Suprapubic skin (tissue), 4 donors: ENCODE measurements at regions not wholly inside any gene's neighbourhood (a gene's known extent, or its start where the extent isn't known, plus 50 kb on each side); places are given as distances from the start of the nearest gene placed in this dataset.

Experiments
- CTCF ChIP-seq, 2 donors: fragments of 200-600 bp in 1 of 2; fragments of 450-650 bp in 1 of 2; sonication (generic) in 1 of 2; IDR thresholded peaks; one replicate each; pipeline ENCODE4 v1.5.1; 2016 to 2019; ENCODE audit warnings: antibody characterized with exemption in 2 of 2, mild to moderate bottlenecking in 1 of 2, moderate library complexity in 1 of 2
- EP300 ChIP-seq: sonication (generic); formaldehyde crosslinking; IDR thresholded peaks from one replicate; pipeline ENCODE4 v1.6.1; 2017; ENCODE audit warnings: antibody characterized with exemption
- POLR2A ChIP-seq, 2 donors: fragments of 450-650 bp; IDR thresholded peaks; one replicate each; pipeline ENCODE4 v1.6.1; 2017; ENCODE audit warnings: antibody characterized with exemption in 2 of 2, mild to moderate bottlenecking in 2 of 2, moderate library complexity in 2 of 2
- POLR2AphosphoS5 ChIP-seq, 3 donors: sonication (generic); formaldehyde crosslinking; IDR thresholded peaks; one replicate each; pipeline ENCODE4 v1.6.1; 2017; ENCODE audit warnings: antibody characterized with exemption in 3 of 3

- TF ChIP-seq CTCF (IDR thresholded peaks at IDR 0.05) (no peak), POLR2AphosphoS5 (IDR thresholded peaks at IDR 0.05) (no peak), EP300 (no peak), POLR2A (IDR thresholded peaks at IDR 0.05) (no peak)
Measured at GRCh38 chr5:156008844-156009243, 318.1 kb upstream of the SGCD start.
